ENCODE measurements at regions not wholly inside any gene's neighbourhood (a gene's known extent, or its start where the extent isn't known, plus 50 kb on each side); places are given as distances from the start of the nearest gene placed in this dataset.

- H3K27ac ChIP-seq (ENCODE audit: low read length) = peak overlapping the region; percentile 39; the same call in 1 of the 2 replicates
- DNase-seq (ENCODE audit: low read depth, low spot score) = no peak
- POLR2A ChIA-PET = interaction anchor here (0.6 kb wide), 1 partner anchor 116 kb away, joined by 3 read pairs; no protein-coding TSS in a partner anchor
- no peak for ATAC-seq
- no peaks in the 10 kb centered on the region for H3K36me3 ChIP-seq (ENCODE audit: control insufficient read depth, insufficient read depth, low read length)
- no TSS peak for BruUV-seq (replicated peaks)
- intact Hi-C loops (cut with micrococcal nuclease; ENCODE audit: unreplicated experiment) (no loop called here), in situ Hi-C loops (cut with HindIII; ENCODE audit: low pct_unique_long_range_greater_than_20kb, low sequenced_read_pairs) (no loop called here)
- no peak for TF ChIP-seq SIN3A (IDR thresholded peaks at IDR 0.05; ENCODE audit: borderline replicate concordance, insufficient read depth, low read depth, low read length)
- TF ChIP-seq REST (IDR thresholded peaks at IDR 0.05; ENCODE audit: insufficient read depth in 1 of 2, low read depth in 2 of 2, low read length in 1 of 2) = no peak
- no peak for TF ChIP-seq CTCF (IDR thresholded peaks at IDR 0.05)
- TF ChIP-seq POLR2AphosphoS5 (IDR thresholded peaks at IDR 0.05; ENCODE audit: low read depth, low read length) = no peak
- TF ChIP-seq TCF7L2 (IDR thresholded peaks at IDR 0.05; ENCODE audit: low read depth, low read length) = no peak
- H3K27me3 ChIP-seq (ENCODE audit: control insufficient read depth, insufficient read depth, low read length) = no peaks in the 10 kb centered on the region
- no peaks in the 10 kb centered on the region for H3K9me3 ChIP-seq (ENCODE audit: control insufficient read depth, insufficient read depth, low read depth, low read length)
- H3K4me1 ChIP-seq (ENCODE audit: control insufficient read depth, insufficient read depth, low read length) = no peaks in the 10 kb centered on the region
- CTCF ChIA-PET = interaction anchor here (0.8 kb wide), 1 partner anchor 194 kb away, joined by 5 read pairs; no protein-coding TSS in a partner anchor
- no peak overlapping the region for H3K4me3 ChIP-seq (ENCODE audit: low read depth in 2 of 2, low read length in 2 of 2)
Observed at GRCh38 chr2:201964631-201965206, 68.9 kb upstream of the FZD7 start.

- no peaks in the 10 kb centered on the region for H3K36me3 ChIP-seq (ENCODE audit: control insufficient read depth, insufficient read depth, low read length)
- no peak overlapping the region for H3K27ac ChIP-seq (ENCODE audit: low read length)
- no peak overlapping the region for H3K4me3 ChIP-seq (ENCODE audit: low read depth in 2 of 2, low read length in 2 of 2)
- DNase-seq (ENCODE audit: low read depth, low spot score) = no peak
- TF ChIP-seq REST (IDR thresholded peaks at IDR 0.05; ENCODE audit: insufficient read depth in 1 of 2, low read depth in 2 of 2, low read length in 1 of 2) = no peak
- no peak for TF ChIP-seq SIN3A (IDR thresholded peaks at IDR 0.05; ENCODE audit: borderline replicate concordance, insufficient read depth, low read depth, low read length)
- no peak; the same call in 1 of the 2 replicates for TF ChIP-seq CTCF (IDR thresholded peaks at IDR 0.05)
- TF ChIP-seq TCF7L2 (IDR thresholded peaks at IDR 0.05; ENCODE audit: low read depth, low read length) = no peak
- no peak for TF ChIP-seq POLR2AphosphoS5 (IDR thresholded peaks at IDR 0.05; ENCODE audit: low read depth, low read length)
- in situ Hi-C loops (cut with HindIII; ENCODE audit: low pct_unique_long_range_greater_than_20kb, low sequenced_read_pairs) = no loop called here
- ATAC-seq = peak; percentile 78
- ChIA-PET CTCF (interaction anchor here (0.6 kb wide), 1 partner anchor 632 kb away, joined by 4 read pairs; no protein-coding TSS in a partner anchor), POLR2A (interaction anchor here (0.6 kb wide), 1 partner anchor 115 kb away, joined by 3 read pairs; no protein-coding TSS in a partner anchor)
- H3K9me3 ChIP-seq (ENCODE audit: control insufficient read depth, insufficient read depth, low read depth, low read length) = no peaks in the 10 kb centered on the region
- BruUV-seq (replicated peaks) = no TSS peak
- intact Hi-C loops (cut with micrococcal nuclease; ENCODE audit: unreplicated experiment) = no loop called here
- H3K27me3 ChIP-seq (ENCODE audit: control insufficient read depth, insufficient read depth, low read length) = no peaks in the 10 kb centered on the region
- no peaks in the 10 kb centered on the region for H3K4me1 ChIP-seq (ENCODE audit: control insufficient read depth, insufficient read depth, low read length)
Observed at GRCh38 chr2:201965550-201965949, 68.1 kb upstream of the FZD7 start.
